ENCODE measurements at regions not wholly inside any gene's neighbourhood (a gene's known extent, or its start where the extent isn't known, plus 50 kb on each side); places are given as distances from the start of the nearest gene placed in this dataset.

DNA sequence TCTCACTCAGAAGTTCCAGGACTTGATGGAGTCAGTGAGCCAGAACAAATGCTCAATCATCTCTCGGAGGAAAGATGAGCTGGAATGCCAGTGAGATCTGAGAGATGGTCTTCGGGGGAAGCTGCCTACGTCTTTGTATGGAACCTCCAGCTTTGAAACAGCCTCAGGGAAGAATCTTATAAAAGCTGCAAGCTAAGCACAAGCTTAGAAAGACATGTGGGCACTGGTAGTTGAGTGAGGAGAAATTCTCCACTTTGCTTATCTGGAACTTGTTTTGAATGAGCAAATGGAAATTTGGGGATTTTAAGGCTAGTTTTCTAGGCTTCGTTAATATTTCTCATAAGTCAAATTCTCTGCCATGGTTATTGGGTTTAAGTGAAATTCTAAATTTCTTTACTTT, 594.4 kb downstream of the QKI start:
- FAIRE-seq (no peak), DNase-seq (ENCODE audit: low read depth, low spot score) (no peak)
- H3K4me3 ChIP-seq (ENCODE audit: control insufficient read depth in 2 of 3, extremely low read depth in 1 of 3, insufficient read depth in 2 of 3, low read depth in 1 of 3, low read length in 3 of 3): no peak overlapping the region
- dilution Hi-C loops (cut with MboI; ENCODE audit: extremely low pct_ligation_motif_present, low sequenced_read_pairs): no loop called here
- H3K27ac ChIP-seq (ENCODE audit: control insufficient read depth, insufficient read depth, low read length): no peak overlapping the region
- no peaks in the 10 kb centered on the region for H3K36me3 ChIP-seq (ENCODE audit: control insufficient read depth in 2 of 2, extremely low read depth in 1 of 2, insufficient read depth in 2 of 2, low read length in 2 of 2)
- H3K9me1 ChIP-seq (ENCODE audit: control insufficient read depth, extremely low read depth, insufficient read depth, low read length): no peaks in the 10 kb centered on the region
- TF ChIP-seq CTCF (optimal IDR thresholded peaks at IDR 0.05 in 1 of 3, IDR thresholded peaks at IDR 0.05 in 1 of 3, conservative IDR thresholded peaks at IDR 0.05 in 1 of 3; ENCODE audit: extremely low read depth in 1 of 3, insufficient read depth in 2 of 3, low read length in 3 of 3) (no peak), EZH2 (IDR thresholded peaks at IDR 0.05; ENCODE audit: low read length) (no peak)
- no peaks in the 10 kb centered on the region for H4K20me1 ChIP-seq (ENCODE audit: control insufficient read depth, extremely low read depth, insufficient read depth, low read length)
- no peak overlapping the region for H3K4me2 ChIP-seq (ENCODE audit: control insufficient read depth, extremely low read depth, insufficient read depth, low read depth, low read length)
- no peaks in the 10 kb centered on the region for H3K4me1 ChIP-seq (ENCODE audit: control insufficient read depth, extremely low read depth, insufficient read depth, low read length)
- H3K9me3 ChIP-seq (ENCODE audit: control insufficient read depth, low read depth, low read length): no peaks in the 10 kb centered on the region
- H3K9ac ChIP-seq (ENCODE audit: control insufficient read depth, extremely low read depth, insufficient read depth, low read length): no peak overlapping the region
- no peaks in the 10 kb centered on the region for H3K27me3 ChIP-seq (ENCODE audit: control insufficient read depth, extremely low read depth, insufficient read depth, low read length)
- no peaks in the 10 kb centered on the region for H3K79me2 ChIP-seq (ENCODE audit: control insufficient read depth, insufficient read depth, low read length)
- H2AFZ ChIP-seq (ENCODE audit: control insufficient read depth, low read length): no peak overlapping the region

GRCh38 chr6:164007881-164008280, 593.4 kb downstream of the QKI start:
- dilution Hi-C loops (cut with MboI; ENCODE audit: extremely low pct_ligation_motif_present, low sequenced_read_pairs): no loop called here
- H3K9me3 ChIP-seq (ENCODE audit: control insufficient read depth, low read depth, low read length): no peaks in the 10 kb centered on the region
- no peaks in the 10 kb centered on the region for H4K20me1 ChIP-seq (ENCODE audit: control insufficient read depth, extremely low read depth, insufficient read depth, low read length)
- no peak overlapping the region for H2AFZ ChIP-seq (ENCODE audit: control insufficient read depth, low read length)
- no peak for TF ChIP-seq CTCF (optimal IDR thresholded peaks at IDR 0.05 in 1 of 3, IDR thresholded peaks at IDR 0.05 in 1 of 3, conservative IDR thresholded peaks at IDR 0.05 in 1 of 3; ENCODE audit: extremely low read depth in 1 of 3, insufficient read depth in 2 of 3, low read length in 3 of 3)
- no peaks in the 10 kb centered on the region for H3K27me3 ChIP-seq (ENCODE audit: control insufficient read depth, extremely low read depth, insufficient read depth, low read length)
- no peaks in the 10 kb centered on the region for H3K36me3 ChIP-seq (ENCODE audit: control insufficient read depth in 2 of 2, extremely low read depth in 1 of 2, insufficient read depth in 2 of 2, low read length in 2 of 2)
- H3K4me3 ChIP-seq (ENCODE audit: control insufficient read depth in 2 of 3, extremely low read depth in 1 of 3, insufficient read depth in 2 of 3, low read depth in 1 of 3, low read length in 3 of 3): no peak overlapping the region
- DNase-seq (ENCODE audit: low read depth, low spot score) (no peak), FAIRE-seq (no peak)
- H3K27ac ChIP-seq (ENCODE audit: control insufficient read depth, insufficient read depth, low read length): no peak overlapping the region
- no peak overlapping the region for H3K9ac ChIP-seq (ENCODE audit: control insufficient read depth, extremely low read depth, insufficient read depth, low read length)
- H3K9me1 ChIP-seq (ENCODE audit: control insufficient read depth, extremely low read depth, insufficient read depth, low read length): no peaks in the 10 kb centered on the region
- no peaks in the 10 kb centered on the region for H3K4me1 ChIP-seq (ENCODE audit: control insufficient read depth, extremely low read depth, insufficient read depth, low read length)
- H3K79me2 ChIP-seq (ENCODE audit: control insufficient read depth, insufficient read depth, low read length): no peaks in the 10 kb centered on the region
- H3K4me2 ChIP-seq (ENCODE audit: control insufficient read depth, extremely low read depth, insufficient read depth, low read depth, low read length): no peak overlapping the region

Measured in keratinocyte (primary cell).